GM12892 (cell line): ENCODE measurements at regions not wholly inside any gene's neighbourhood (a gene's known extent, or its start where the extent isn't known, plus 50 kb on each side); places are given as distances from the start of the nearest gene placed in this dataset.

Experiments used
- POLR2A ChIP-seq: IDR thresholded peaks from 2 replicates; pipeline ENCODE4 v1.6.1; 2011; ENCODE audit warnings: low read depth, low read length, control low read depth
- POLR2AphosphoS5 ChIP-seq: IDR thresholded peaks from 2 replicates; pipeline ENCODE4 v1.6.1; 2011; ENCODE audit warnings: low read depth, low read length, control low read depth
- TAF1 ChIP-seq: IDR thresholded peaks from 2 replicates; pipeline ENCODE4 v1.6.1; 2011; ENCODE audit warnings: low read depth, mild to moderate bottlenecking, control low read depth, low read length, borderline replicate concordance

DNA sequence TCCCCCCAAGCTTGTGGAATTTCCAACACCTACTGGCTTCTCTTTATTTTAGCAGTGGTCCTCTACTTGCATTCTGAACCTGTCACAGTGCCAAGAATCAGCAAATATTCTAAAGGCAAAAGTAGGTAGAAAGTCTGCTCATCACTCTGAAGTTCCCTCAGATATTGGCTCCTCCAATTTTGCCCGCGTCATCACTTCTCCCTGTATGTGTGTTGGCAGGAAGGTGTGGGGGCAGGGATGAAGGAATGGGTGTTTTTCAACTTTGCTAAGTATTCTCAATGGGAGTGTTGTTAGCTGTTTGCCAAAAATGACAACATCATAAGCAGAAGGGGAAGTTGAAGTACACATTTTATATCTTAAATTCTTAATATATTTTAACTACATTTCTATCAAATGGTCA is 226.2 kb downstream of the POLR1F start:
- TF ChIP-seq POLR2A: no peak
- no peak for TF ChIP-seq POLR2AphosphoS5
- TF ChIP-seq TAF1: no peak
